Right lobe of liver (tissue), 4 donors: ENCODE measurements at regions not wholly inside any gene's neighbourhood (a gene's known extent, or its start where the extent isn't known, plus 50 kb on each side); places are given as distances from the start of the nearest gene placed in this dataset.

Experiments used
- CTCF ChIP-seq, 4 donors: fragments of 200-600 bp in 3 of 4; fragments of 450-650 bp in 1 of 4; IDR thresholded peaks; one replicate each; pipeline versions ENCODE4 v1.5.1 to v1.8.0; 2016 to 2022; ENCODE audit warnings: antibody characterized with exemption in 4 of 4, mild to moderate bottlenecking in 2 of 4
- POLR2A ChIP-seq: fragments of 450-650 bp; IDR thresholded peaks from one replicate; pipeline ENCODE4 v1.6.1; 2017; ENCODE audit warnings: antibody characterized with exemption, mild to moderate bottlenecking
- donor health status: DM: no; HTN: no; CAD: no.
- donor health status: DM: no; HTN: no; CAD: no.
- donor health status: DM: no; HTN: yes; CAD: no.

- TF ChIP-seq POLR2A, result no peak
- no peak for TF ChIP-seq CTCF (IDR thresholded peaks at IDR 0.05)
Observed at GRCh38 chr11:121733858-121734257, 281.1 kb upstream of the SORL1-AS1 start.
